ENCODE measurements at regions not wholly inside any gene's neighbourhood (a gene's known extent, or its start where the extent isn't known, plus 50 kb on each side); places are given as distances from the start of the nearest gene placed in this dataset.

- DNase-seq: no peak
These were observed 637.8 kb downstream of the RAB28 start for GRCh38 chr4:12846368-12846767.

- no peak for DNase-seq
These were observed 640.0 kb downstream of the RAB28 start for GRCh38 chr4:12844141-12844540.

GRCh38 chr4:12827966-12828365, 656.2 kb downstream of the RAB28 start:
- no peak for DNase-seq

DNA sequence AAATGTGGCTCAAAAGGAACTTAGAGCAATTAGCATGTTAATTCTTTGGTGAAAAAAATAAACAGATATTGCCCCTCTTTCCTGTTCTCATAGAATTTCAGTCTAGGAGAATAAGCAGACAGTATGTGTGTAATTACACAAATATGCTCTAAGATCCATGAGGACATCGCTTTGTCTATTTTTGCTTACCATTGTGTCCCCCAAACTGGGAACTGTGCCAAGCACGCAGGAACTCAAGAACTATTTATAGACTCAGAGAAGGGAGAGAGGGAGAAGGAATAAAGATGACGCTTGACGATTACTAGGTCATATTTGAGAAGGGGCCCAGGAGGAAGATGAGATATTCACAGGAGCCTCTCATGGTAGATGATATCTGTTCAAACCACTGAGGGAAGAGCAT, 692.6 kb downstream of the RAB28 start:
- DNase-seq: no peak

DNA sequence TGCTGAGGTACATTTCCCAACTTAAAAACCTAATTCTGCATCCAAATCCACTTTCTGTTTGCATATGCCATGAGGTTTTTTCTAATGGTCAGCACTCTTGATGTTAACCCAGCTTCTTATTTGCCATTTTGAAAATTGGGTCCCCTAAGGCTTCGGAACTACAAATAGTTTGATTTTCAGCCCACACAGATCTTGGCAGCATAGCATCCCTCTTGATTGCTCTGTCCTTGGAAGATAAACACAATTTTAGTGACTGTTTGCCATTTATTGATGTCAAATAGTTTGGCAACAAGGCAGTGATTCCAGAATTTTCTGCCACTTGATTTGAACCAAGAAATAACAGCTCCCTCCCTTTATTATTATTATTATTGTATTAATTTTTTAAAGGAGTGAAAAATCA, 696.9 kb downstream of the RAB28 start:
- DNase-seq: no peak

DNA sequence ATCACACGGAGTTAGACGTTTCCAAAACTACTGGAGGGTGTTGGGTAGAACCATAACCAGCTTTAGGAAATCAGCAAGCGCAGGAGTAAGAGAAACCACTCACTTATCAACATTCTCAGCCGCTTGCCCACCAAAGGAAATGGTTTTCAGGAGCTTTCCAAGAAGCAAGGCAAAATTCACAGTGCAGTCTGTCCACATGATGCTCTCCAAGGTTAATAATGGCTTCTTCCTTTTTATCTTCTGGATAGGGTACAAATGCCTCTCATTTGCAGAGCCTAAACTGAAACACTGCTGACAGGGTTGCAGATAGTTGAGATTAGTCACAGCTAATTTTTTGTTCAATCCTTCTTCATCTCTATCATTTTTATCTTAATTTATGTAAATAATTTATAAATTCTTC, 705.4 kb downstream of the RAB28 start:
- DNase-seq: no peak

- no peak for DNase-seq
These were observed 705.9 kb downstream of the RAB28 start for GRCh38 chr4:12778191-12778590.

DNA sequence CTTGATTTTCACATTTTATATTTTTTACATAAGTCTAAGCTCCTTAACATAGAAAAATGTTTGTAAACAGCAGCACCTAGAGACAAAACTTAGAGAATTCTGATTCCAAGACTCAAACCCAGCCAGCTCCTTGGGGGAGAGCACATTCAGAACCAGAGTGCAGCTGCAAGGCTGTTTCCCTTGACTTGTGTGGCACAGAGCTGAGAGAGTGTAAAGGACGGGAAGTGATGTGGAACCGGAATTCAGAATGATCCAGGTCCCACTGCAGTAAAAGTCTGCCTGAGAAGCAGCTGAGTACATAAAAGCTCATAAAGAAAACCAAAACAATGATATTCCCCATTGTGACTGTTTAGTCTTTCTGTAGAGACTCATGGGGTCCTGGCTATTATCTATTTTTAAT, 713.8 kb downstream of the RAB28 start:
- DNase-seq: peak; percentile 17

DNA sequence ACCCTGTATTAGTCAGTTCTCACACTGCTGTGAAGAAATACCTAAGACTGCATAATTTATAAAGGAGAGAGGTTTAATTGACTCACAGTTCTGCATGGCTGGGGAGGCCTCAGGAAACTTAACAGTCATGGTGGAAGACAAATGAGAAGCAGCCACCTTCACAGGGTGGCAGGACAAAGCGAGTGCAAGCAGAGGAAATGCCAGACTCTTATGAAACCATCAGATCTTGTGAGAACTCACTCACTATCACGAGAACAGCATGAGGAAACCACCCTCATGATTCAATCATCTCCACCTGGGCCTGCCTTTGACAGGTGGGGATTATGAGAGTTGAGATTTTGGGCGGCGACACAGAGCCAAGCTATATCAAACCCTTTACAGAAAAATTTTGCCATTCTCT, 722.4 kb downstream of the RAB28 start:
- no peak for DNase-seq

DNA sequence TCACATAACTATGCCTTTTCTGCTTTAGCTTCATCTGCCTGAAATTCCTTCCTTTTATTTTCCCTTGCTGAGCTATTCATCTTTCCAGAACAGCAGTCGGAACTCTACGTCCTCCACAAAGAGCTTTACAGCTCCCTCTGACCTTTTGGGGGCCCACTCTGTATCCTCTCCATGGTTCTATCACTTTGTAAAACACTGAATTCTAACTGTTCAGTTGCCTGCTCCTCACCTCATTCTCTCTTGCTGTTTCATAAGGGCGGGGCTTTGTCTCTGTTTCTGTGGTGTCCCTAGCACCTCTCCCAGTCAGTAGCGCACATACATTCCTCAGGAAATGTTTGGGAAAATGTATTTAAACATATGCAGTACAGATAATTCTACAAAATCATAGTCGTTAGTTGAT, 737.0 kb downstream of the RAB28 start:
- no peak for DNase-seq

GRCh38 chr4:12746221-12746620, 737.9 kb downstream of the RAB28 start:
- DNase-seq: no peak

GRCh38 chr4:12734586-12734985, 749.6 kb downstream of the RAB28 start:
- DNase-seq: no peak

GRCh38 chr4:12729384-12729783, 754.8 kb downstream of the RAB28 start:
- no peak for DNase-seq

- DNase-seq: no peak
These were observed 759.6 kb downstream of the RAB28 start for GRCh38 chr4:12724510-12724909.

DNA sequence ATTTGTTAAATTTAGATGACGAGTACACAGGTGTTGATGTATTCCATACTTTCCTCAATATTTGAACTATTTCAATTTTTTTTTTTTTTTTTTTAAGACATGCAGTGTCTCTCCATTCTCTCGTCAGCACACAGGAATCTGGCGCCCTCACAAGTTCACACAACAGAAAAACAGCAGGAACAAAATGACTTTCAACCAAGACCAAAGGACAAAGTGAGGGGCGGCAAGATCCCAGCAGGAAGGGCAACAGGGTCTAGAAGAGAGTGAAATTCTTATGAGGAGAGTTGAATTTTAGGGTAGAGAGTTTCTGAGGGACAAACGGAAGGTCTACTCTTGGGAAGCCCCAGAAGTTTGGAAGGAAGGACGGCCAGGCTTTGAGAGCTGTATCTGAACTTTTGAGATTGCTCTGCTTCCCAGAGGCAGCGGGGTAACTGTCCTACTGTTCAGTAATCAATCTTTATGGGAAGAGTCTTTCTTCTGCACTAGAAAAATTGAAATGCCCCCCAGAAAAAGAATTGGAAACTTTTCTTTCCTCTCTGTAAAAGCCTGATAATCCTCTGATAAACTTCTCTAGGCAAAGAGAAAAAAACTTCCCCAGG, 760.2 kb downstream of the RAB28 start:
- no peak for DNase-seq

- DNase-seq: no peak
These were observed 767.2 kb downstream of the RAB28 start for GRCh38 chr4:12716896-12717295.

- no peak for DNase-seq
These were observed 771.3 kb downstream of the RAB28 start for GRCh38 chr4:12712648-12713339.

GRCh38 chr4:12707381-12708175, 776.6 kb downstream of the RAB28 start:
- no peak for DNase-seq

DNA sequence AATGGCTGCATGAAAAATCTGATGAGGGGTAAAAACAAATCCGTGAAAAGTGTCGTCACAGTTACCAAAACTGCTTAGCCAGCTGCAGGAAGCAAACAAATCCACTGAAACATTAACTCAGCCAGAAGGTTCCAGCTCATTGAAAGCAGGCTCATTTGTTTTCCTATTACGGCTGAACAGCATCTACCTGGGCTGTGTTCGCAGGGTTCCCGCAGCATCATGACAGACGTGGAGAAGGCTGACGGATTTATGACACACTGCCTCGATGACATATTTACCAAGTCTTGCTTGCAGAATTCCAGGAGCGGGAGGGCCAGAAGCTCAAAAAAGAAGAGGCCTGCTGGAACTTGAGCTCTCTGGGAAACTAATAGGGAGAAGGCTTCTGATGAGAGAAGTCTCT, 781.1 kb downstream of the RAB28 start:
- no peak for DNase-seq

DNA sequence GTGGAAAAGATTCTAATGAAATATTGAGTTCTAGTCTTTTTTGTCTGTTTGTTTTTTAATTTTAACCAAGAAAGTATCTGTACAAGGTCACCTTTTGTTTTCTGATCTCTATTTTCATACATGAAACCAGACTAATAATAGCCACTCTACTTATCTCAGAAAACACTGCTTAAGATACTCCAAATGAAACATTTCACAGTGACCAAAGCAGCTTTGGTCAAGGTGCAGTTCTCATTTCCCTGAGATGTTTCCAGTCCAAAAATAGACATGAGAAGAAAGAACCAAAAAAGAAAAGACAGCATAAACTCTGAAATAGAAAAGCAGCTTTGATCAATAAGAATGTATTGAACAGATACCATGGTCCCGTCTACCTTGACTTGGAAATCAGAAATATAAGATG, 782.8 kb downstream of the RAB28 start:
- DNase-seq: no peak

DNA sequence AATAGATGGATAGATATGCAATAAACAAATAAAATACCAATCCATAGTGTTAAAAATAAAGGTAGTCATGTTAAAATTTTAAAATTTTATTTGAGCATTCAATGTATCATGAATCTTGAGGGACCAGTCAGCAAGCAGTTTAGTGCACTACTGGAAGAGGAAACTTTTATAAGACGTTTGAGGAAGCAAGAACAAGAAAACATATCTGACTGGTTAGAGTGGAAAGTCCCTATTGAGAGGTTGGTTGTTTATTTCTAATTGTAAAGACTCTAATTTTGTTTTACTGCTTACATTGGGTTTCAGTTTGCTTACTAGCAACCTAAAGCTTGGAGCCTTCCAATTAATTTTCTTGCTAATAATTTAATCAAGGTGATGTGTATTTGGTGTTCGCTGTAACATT, 786.2 kb downstream of the RAB28 start:
- DNase-seq: no peak

DNA sequence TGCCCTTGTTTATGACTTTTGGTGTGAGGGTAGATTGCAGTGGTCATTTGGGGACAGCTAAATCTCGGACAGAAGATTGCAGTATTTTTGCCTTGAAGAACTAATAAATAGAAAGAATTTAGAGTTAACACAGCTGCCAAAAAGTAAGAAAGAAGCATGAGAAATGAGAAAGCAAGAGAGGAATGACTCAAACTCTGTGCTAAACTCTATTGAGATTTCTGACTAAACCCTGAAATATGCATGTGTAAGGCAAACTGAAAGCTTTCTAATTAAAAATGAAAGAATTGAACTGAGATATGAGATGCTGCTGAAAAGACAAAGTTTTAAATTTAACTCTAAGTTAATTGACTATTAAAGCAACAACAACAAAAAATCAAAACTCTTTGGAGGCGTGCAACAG, 791.3 kb downstream of the RAB28 start:
- no peak for DNase-seq

GRCh38 chr4:12691168-12691567, 793.0 kb downstream of the RAB28 start:
- DNase-seq: no peak

DNA sequence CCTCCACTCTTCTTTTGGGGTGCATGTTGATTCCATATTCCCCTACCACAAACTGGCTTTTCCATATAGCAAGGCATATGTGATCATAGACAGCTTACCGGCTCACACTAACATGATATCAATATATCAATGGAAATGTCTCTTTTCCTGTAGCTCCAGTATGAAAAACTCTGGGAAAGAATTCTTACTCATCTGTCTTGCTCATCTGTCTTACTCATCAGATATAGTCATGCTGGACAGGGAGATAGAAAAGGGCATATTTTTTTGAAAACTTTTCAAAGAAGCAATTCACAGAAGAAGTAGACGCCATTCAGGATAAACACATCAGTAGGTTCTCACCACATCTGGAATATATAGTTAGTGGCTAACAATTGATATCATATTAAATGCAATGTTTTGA, 794.7 kb downstream of the RAB28 start:
- no peak for DNase-seq

Measured in femur (tissue), 1 donor.